GM12878 (cell line): ENCODE measurements at regions not wholly inside any gene's neighbourhood (a gene's known extent, or its start where the extent isn't known, plus 50 kb on each side); places are given as distances from the start of the nearest gene placed in this dataset.

Source experiments
- BCL11A ChIP-seq: IDR thresholded peaks from 2 replicates; pipeline ENCODE4 v1.6.1; 2011; ENCODE audit warnings: low read depth, low read length
- CTCF ChIP-seq, 3 experiments: IDR thresholded peaks in 2 of 3; conservative IDR thresholded peaks in 1 of 3; 2 replicates each; pipeline ENCODE4 v1.5.1; 2011; ENCODE audit warnings: low read depth in 3 of 3, low read length in 3 of 3, mild to moderate bottlenecking in 3 of 3, control low read depth in 2 of 3, moderate library complexity in 2 of 3, inconsistent platforms in 1 of 3, mixed read lengths in 1 of 3; ENCODE audit not compliant: control insufficient read depth in 2 of 3, insufficient read depth in 1 of 3; ENCODE audit errors: extremely low read depth in 1 of 3
- EP300 ChIP-seq, 2 experiments: fragments of 150-350 bp in 1 of 2; IDR thresholded peaks; 2 replicates each; pipeline ENCODE4 v1.6.1; 2011 to 2012; ENCODE audit warnings: low read depth in 2 of 2, low read length in 2 of 2, borderline replicate concordance in 1 of 2, improper control_type of control experiment in 1 of 2, inconsistent platforms in 1 of 2; ENCODE audit not compliant: control insufficient read depth in 1 of 2
- MXI1 ChIP-seq: fragments of 150-350 bp; IDR thresholded peaks from 2 replicates; pipeline ENCODE4 v1.6.1; 2011; ENCODE audit warnings: low read depth, mild to moderate bottlenecking, inconsistent platforms, low read length, improper control_type of control experiment
- RAD51 ChIP-seq: fragments of 450-650 bp; IDR thresholded peaks from 2 replicates; pipeline ENCODE4 v1.6.1; 2016; ENCODE audit warnings: moderate library complexity, mild to moderate bottlenecking, inconsistent platforms
- REST ChIP-seq: IDR thresholded peaks from 2 replicates; pipeline ENCODE4 v1.6.1; 2012; ENCODE audit warnings: mild to moderate bottlenecking, low read depth, low read length
- SMAD5 ChIP-seq: IDR thresholded peaks from 2 replicates; pipeline ENCODE4 v1.6.1; 2016; ENCODE audit warnings: antibody characterized with exemption, low read depth
- ZBTB4 ChIP-seq: fragments of 450-650 bp; formaldehyde crosslinking; IDR thresholded peaks from 2 replicates; pipeline ENCODE4 v1.4.0; 2022; ENCODE audit warnings: mild to moderate bottlenecking, moderate library complexity

- TF ChIP-seq SMAD5 (no peak), MXI1 (no peak), ZBTB4 (CRISPR knock-in tag) (no peak), BCL11A (no peak), REST (no peak), EP300 (IDR thresholded peaks at IDR 0.05; ENCODE audit: borderline replicate concordance in 1 of 2, control insufficient read depth in 1 of 2, low read depth in 2 of 2, low read length in 2 of 2) (no peak), RAD51 (no peak), CTCF (IDR thresholded peaks at IDR 0.05 in 2 of 3, conservative IDR thresholded peaks at IDR 0.05 in 1 of 3; ENCODE audit: control insufficient read depth in 2 of 3, extremely low read depth in 1 of 3, insufficient read depth in 1 of 3, low read depth in 3 of 3, low read length in 3 of 3) (peak; percentile 20 to 31 (median 27); a peak in 5 of 6 replicates)
These were observed 235.0 kb downstream of the ATP23 start for GRCh38 chr12:58176296-58176869.
